NB4 (cell line): ENCODE measurements at regions not wholly inside any gene's neighbourhood (a gene's known extent, or its start where the extent isn't known, plus 50 kb on each side); places are given as distances from the start of the nearest gene placed in this dataset.
"Not testable (repeated sequence)": the region's sequence is repeated elsewhere in the genome, so short reads cannot be mapped to it uniquely, and the experiment has no call there.

Experiments
- MYC ChIP-seq: IDR thresholded peaks from 2 replicates; pipeline ENCODE4 v1.6.1; 2011; ENCODE audit warnings: low read depth, low read length
- POLR2A ChIP-seq: IDR thresholded peaks from 2 replicates; pipeline ENCODE4 v1.6.1; 2011; ENCODE audit warnings: mild to moderate bottlenecking; ENCODE audit not compliant: insufficient read length; ENCODE audit errors: extremely low read depth
- TF ChIP-seq, protein P1 (sequence below): IDR thresholded peaks from one replicate; pipeline ENCODE4 v1.5.1; 2012; ENCODE audit warnings: low read depth, low read length
- TF ChIP-seq, protein P2 (sequence below): IDR thresholded peaks from 2 replicates; pipeline ENCODE4 v1.6.1; 2011; ENCODE audit warnings: low read depth, low read length

DNA sequence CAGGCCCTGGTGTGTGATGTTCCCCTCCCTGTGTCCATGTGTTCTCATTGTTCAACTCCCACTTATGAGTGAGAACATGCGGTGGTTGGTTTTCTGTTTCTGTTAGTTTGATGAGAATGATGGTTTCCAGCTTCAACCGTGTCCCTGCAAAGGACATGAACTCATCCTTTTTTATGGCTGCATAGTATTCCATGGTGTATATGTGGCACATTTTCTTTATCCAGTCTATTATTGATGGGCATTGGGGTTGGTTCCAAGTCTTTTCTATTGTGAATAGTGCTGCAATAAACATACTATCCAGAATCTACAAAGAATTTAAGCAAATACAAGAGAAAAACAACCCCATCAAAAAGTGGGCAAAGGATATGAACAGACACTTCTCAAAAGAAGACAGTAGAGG lies 67.1 kb upstream of the PPM1H start:
- TF ChIP-seq, protein P1, sequence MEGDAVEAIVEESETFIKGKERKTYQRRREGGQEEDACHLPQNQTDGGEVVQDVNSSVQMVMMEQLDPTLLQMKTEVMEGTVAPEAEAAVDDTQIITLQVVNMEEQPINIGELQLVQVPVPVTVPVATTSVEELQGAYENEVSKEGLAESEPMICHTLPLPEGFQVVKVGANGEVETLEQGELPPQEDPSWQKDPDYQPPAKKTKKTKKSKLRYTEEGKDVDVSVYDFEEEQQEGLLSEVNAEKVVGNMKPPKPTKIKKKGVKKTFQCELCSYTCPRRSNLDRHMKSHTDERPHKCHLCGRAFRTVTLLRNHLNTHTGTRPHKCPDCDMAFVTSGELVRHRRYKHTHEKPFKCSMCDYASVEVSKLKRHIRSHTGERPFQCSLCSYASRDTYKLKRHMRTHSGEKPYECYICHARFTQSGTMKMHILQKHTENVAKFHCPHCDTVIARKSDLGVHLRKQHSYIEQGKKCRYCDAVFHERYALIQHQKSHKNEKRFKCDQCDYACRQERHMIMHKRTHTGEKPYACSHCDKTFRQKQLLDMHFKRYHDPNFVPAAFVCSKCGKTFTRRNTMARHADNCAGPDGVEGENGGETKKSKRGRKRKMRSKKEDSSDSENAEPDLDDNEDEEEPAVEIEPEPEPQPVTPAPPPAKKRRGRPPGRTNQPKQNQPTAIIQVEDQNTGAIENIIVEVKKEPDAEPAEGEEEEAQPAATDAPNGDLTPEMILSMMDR, result not testable (repeated sequence)
- TF ChIP-seq, protein P2, sequence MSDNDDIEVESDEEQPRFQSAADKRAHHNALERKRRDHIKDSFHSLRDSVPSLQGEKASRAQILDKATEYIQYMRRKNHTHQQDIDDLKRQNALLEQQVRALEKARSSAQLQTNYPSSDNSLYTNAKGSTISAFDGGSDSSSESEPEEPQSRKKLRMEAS, result not testable (repeated sequence)
- not testable (repeated sequence) for TF ChIP-seq POLR2A, MYC
